GM19397 (cell line): ENCODE measurements at regions not wholly inside any gene's neighbourhood (a gene's known extent, or its start where the extent isn't known, plus 50 kb on each side); places are given as distances from the start of the nearest gene placed in this dataset.

Source experiments
- ATAC-seq: cut with Tn5 transposase; IDR thresholded peaks from one replicate; pipeline ENCODE4 v1.9.1; 2021; ENCODE audit warnings: mild to moderate bottlenecking, moderate library complexity; ENCODE audit not compliant: unreplicated experiment

DNA sequence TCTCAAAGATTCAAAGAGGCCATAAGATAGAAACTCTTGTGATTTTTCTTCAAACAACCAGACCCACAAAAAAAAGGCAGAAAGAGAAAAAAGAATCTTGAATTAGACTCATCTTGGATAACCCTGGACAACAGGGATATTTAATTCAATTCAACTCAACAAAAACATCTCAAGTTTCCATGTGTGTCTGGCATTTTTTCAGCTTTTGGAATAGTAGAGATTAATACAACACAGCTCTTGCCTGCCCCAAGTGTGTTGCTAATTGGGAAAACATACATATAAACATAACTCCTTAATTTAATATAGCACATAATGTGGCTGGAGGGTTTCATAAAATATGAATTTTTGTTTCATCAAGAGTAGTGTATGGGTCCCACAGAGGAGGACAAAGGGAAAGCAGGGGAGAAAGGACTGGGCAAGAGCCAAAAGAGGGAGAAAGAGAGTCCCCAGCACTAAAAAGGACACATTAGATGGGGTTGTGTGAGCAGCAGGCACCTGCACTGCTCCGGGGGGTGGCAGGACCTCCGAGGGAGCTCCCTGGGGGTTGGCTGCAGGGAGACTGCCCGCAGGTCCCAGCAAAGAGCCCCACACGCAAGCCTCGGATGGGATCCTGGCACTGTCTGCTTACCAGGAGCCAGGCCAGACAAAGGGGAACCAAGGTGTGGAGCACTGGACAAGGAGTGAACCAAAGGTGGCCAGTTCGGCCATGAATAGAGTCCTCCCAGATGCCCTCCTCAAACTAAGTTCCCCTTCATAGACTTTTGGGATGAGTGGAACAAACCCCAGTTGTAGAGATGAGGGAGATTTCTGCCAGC lies 65.6 kb upstream of the TMEM72 start:
- ATAC-seq = no peak

DNA sequence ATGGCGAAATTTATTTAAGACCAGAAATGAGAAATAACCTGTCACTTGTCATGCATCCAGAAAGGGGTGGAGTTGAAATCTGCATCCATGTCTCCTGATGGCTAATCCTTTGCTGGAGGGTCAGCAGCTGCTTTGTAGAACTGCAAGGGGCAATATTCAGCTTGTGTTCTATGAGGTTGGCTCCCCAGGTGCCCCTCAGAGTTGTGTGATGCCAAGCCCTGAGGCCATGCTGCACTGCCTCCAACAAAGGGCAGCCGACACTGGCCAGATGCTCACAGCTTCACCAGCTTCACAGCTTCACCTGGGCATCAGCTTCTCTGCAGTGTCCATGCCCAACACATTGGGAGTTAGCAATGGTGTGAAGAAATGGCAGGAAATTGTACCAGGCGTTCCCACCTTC lies 64.0 kb upstream of the TMEM72 start:
- no peak for ATAC-seq

DNA sequence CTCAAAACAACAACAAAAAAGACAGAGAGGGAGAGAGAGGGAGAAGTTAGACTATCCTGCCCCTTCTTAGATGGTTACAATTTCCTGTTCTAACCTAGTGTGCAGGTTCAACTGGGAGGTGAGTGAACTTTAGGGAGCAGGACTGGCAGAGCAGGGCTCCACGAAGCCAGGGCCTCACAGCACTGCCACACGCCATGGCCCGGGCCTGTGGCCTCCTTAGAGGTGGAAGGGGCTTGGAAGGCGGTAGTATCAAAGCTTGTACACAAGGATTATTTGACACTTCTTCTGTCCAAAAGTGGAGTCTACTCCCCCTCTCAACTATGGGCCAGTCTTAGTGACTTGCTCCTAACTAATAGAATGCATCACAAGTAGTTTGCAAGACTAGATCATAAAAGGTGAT lies 62.9 kb upstream of the TMEM72 start:
- ATAC-seq = no peak

DNA sequence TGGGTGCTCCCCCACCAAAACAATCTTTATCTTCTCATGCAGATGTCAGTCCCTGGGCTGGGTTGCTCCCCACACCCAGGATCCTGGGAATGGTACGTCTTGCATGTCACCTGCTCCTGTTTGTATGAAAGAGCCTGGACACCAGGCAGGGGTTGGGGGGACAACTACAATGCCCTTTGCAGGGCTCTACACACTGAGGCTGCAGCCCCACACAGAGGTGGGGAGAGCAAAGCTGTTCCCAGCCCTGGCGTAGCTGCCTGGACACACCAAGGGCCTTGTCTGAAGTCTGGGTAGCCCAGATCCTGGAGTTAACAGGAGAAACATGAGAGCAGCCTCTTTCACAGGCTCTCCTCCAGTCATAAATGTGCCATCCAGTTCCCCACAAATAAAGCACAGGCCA lies 61.2 kb upstream of the TMEM72 start:
- no peak for ATAC-seq

DNA sequence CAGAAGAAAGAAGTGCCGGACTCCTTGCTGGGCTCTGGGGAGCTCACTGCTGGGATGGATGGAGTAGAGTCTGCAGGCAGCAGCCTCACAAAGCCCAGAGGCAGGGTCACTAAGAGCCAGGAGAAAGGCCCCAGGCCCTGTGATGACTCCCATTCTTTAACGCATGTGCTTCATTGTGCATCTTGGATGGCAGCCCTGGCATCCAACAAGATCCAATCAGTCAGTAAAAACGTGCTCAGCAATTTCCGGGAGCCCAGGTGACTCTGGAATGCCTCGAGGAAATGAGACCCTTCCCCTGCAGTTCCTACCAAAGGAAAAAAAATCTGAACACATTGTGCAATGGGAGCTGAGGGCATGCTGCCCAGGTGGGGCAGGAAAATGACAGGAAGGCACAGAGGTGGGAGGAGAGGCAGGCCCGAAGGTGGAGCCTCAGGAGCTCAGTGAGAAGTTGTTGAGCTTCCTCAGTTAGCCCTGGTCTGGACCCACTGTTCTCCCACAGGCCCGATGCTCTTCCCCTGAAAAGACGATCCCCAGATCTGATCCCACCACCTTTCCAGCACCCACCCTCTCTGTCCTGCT lies 60.7 kb upstream of the TMEM72 start:
- no peak for ATAC-seq

DNA sequence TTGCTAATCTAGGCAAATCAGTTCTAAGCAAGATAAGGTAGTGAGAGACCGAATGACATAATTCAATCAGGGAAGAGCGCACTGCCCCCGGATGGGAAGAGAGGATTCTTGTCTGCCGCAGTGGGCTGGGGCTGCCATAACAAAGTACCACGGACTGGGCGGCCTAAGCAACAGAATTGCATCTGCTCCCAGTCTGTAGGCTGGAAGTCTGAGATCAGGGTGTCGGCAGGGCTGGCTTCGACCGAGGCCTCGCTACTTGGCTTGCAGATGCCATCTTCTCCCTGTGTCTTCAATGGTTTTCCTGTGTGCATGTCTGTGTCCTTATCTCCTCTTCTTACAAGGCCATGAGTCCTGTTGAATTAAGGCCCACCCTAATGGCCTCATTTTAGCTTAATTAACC lies 59.7 kb upstream of the TMEM72 start:
- ATAC-seq = no peak

DNA sequence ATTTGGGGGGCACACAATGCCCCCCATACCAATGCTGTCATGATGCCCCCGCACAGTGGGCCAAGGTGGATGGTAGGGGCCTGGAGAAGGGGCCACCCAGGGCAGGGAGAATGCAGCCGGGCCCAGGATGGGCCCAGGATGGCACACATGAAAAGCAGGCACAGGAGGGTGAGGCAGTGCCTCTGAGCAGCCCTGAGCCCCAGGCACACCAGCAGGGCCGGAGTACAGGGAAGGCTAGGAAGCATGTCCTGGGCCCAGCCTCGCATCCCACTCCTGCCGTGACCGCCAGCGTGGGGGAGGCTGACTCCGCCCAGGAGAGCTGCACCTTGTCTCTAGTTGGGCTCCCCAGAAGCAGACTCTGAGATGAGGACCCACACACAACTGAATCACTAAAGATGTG lies 59.3 kb upstream of the TMEM72 start:
- no peak for ATAC-seq

DNA sequence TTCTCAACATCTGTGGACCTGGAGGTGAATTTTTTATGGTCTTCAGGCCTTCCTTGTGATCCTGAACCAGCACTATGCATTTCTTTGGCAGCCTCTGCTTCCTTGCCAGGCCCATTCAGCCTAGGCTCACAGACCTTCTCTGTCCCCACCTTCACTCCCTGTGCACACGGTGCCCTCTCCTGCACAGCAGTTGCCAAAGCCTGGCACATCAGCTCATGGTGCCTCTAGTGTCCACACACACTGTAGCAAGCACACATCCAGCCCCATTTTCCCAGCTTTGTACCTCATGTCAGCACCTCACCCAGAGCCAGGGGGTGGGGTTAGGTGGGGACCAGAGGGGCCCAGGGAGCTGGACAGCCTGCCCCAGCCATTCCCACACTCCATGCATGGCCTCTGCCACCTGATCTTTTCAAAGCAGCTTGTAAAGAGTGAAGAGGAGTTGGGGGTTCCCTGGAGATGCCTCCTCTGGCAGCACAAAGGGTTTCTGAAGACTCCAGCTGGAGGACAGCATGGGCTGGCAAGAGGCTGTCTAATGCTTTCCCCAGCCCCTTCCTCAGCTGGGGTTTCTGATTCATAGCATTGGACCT lies 57.9 kb upstream of the TMEM72 start:
- ATAC-seq = no peak

DNA sequence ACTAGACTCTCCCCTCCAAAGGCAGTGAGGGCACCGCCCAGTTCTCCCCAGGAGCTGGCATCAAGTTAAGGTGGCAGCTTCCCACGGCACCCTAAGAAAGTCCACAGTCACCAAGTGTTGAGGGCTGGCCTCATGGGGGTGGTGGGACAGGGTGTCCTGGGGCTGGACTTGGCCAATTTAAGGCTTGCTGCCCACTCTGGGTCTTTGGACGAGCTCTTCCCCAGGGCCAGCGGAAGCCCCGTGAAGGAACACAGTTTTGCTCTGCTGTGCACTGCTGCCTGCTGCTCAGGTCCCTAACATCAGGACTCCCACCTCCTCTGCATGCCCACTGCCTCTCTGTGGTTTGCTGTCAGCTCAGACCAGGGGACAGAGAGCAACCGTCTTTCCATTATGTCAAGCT lies 57.3 kb upstream of the TMEM72 start:
- ATAC-seq = no peak

DNA sequence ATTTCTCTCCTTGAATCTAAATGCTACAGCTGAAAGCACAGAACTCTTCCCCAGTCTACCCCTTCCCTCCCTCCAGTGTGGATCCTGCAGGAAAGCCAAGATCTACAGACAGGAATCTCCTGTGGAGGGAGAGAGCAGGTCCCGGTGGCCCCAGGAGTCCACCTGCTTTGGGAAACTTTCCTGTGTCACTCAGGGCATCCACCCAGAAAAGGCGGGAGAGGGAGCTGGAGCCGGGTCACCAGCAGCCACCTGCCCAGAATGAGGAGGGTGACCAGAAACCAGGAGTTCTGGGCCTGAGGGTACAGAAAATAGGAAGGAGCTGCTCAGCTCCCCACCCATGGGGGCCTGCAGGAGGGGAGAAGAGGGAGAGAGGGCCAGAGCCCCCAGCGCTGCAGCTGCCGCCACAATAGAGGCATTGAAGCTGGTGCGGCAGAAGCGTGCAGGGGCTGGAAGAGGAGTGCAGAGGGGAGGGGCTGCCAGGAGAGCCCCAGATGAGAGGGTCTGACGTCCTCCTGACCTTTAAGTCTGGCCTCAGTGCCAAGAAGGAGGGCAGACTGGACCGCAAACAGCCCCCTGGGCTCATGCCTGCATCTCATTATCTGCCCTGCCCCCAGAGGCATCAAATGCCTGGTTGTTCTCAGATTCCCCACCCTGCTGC lies 56.3 kb upstream of the TMEM72 start:
- ATAC-seq = no peak

DNA sequence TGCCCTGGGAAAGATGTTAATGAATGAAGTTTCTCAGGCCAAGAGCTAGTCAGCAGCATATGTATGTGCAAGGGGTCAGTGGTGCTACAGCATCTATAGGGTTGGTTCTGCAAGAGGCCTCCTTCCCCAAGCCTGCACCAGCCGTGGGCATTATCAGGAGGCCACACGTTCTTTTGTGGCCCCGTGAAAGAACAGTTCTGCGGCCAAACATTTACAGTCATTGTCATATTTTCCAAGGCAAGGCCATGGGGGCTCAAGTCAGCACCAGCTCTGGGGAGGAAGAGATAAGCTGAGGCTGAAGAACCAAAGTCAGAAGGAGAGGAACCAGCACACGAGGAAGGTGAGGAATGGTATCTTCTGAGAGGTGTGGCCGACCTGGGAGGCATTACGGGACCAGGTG lies 54.4 kb upstream of the TMEM72 start:
- no peak for ATAC-seq

DNA sequence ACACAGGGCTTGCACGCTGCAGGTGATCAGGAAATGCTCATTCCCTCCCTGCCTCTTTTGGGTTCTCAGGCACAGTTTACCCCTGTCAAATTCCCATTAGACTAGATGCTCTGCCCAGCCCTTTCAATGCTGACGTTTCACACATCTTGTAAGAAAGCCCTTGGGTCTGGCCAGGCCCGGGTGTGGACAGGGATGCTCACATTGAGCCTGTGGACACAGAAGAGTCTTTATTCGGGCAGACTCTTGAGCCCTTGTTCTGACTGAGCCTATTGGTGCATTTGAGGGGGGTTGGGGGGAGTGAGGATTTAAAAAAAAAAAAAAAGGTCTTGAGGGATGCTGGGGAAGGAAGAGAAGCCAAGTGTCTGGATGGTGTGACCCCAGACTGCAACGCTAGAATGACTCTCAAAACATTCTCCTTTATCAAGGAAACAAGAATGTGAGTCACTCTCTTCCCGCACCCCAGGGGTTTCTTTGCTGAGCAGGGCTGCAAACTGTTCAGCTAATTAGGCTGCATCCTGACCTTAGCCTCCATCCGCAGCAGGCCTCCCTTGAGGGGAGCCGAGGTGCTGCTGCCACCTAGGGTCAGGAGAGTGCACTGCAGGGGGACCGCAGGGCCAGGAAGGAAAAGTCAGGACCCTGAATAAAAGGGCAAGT lies 53.6 kb upstream of the TMEM72 start:
- ATAC-seq = peak; percentile 74

DNA sequence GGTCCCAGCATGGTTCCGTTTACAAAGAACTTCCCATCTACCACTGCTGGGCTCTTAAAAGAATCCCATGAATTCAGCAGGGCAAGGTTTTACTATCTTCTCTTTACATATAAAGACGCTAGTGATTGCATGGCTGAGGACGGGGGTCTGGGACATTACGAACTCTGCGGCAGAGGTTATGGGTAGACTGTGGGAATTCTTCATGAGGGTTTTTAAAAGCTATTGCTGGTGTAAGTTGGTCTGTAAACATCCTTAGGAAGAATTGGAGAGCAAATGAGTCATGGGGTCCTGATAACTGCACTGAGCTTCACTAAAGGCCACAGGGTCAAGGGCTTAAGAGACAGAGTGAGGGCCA lies 53.1 kb upstream of the TMEM72 start:
- no peak for ATAC-seq

DNA sequence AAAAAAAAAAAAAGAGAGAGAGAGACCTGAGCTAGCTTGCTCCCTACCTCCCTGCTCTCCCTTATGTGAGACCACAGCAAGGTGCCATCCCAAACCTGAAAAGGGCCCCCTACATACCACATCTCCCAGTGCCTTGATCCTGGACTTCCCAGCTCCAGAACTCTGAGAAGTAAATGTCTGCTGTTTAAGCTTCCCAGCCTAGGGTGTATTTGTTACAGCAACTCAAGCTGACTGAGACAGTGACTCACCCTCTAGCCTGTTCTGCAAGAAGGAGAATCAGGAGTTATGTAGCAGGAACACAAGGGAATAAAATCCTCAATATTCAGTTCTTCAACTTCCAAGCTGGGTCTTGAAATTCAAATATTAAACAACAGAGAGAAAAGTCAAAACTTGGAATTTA lies 52.1 kb upstream of the TMEM72 start:
- ATAC-seq = no peak

DNA sequence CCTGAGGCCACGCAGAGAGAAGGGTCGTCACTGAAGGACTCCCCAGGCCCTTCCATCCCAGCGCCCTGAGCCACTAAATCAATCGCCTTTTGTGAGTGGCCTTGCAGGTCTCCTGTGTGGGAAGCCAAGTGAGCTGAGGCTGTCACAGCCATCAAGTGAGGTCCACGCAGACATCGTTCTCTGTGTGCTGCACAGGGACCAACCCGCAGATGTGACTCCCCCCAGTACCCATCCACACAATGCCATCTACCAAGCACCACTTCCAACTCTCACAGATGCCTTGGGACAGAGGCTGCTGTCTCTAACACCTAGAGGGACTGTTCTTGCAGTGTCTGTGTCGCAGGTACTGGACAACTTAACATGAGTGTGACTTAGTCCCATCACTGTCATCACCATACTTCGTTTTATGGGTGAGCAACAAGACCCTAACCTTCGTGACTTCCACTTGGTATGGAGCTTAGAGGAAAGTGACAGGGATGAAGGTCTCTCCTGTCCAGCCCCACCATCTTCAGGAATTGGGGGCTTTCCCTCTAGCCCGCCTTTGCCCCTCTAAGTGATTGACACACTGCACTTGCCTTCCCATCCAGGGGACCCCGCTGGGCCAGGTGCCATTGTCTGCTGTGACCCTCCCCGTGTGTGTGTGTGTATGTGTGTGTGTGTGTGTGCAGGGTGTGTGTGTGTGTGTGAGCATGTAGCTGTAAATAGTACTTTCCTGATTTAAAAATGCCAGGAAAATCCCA lies 51.4 kb upstream of the TMEM72 start:
- ATAC-seq = no peak

DNA sequence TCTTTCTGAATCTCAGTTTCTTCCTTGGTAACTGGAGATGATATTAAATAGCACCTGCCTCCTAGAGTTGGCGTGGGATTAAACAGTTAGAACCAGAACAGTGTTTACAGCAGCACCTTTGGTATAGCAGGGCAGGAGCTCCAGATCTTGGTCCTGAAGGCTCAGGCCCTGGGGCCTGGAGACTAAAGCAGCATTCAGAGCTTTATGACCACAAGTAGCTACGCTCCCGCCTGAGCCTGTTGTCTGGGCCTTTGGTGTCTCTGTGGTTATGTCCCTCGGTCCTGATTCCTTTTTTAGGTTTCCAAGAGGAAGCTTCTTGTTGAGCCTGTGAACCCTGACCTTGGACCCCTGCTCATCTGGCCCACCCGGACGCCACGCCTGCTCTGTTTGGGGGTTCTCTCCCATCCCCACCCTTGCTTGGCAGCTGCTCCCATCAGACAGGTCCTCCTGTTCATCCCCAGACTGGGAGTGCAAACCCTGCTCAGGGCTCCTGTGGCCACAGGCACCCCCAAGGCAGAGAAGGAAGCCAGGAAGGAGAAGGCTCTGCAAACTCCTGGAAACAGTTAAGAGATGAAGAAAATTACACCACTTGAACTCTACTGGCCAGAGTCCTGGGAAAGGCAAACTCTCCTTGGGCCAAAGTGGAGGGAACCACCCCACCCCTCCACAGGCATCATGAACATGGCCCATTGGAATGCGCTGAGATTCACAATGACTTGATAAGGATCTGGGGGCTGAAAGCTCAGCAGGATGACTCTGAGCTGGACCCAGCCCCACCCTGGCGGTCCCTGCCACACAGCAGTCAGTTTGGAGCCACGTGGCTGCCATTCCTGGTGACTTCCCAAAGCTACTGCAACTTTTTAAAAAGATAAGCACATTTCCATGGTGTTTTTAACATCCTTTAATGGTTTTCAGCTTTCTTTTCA lies 50.1 kb upstream of the TMEM72 start:
- no peak for ATAC-seq
